ENCODE measurements at regions not wholly inside any gene's neighbourhood (a gene's known extent, or its start where the extent isn't known, plus 50 kb on each side); places are given as distances from the start of the nearest gene placed in this dataset.
"Not testable (repeated sequence)": the region's sequence is repeated elsewhere in the genome, so short reads cannot be mapped to it uniquely, and the experiment has no call there.

GRCh38 chr3:170651260-170651845 is 65.5 kb upstream of the SLC7A14 start:
- DNase-seq (ENCODE audit: low spot score), result no peak

DNA sequence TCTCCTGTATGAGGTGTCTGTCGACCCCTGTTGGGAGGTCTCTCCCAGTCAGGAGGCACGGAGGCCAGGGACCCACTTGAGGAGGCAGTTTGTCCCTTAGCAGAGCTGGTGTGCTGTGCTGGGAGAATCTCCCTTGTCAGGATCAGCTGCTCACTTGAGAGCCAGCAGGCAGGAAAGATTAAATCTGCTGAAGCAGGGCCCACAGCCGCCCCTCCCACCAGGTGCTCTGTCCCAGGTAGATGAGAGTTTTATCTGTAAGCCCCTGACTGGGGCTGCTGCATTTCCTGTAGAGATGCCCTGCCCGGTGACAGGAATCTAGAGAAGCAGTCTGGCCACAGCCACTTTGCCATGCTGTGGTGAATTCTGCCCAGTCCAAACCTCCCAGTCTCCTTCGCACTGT is 64.7 kb upstream of the SLC7A14 start:
- DNase-seq (ENCODE audit: low spot score), result not testable (repeated sequence)

DNA sequence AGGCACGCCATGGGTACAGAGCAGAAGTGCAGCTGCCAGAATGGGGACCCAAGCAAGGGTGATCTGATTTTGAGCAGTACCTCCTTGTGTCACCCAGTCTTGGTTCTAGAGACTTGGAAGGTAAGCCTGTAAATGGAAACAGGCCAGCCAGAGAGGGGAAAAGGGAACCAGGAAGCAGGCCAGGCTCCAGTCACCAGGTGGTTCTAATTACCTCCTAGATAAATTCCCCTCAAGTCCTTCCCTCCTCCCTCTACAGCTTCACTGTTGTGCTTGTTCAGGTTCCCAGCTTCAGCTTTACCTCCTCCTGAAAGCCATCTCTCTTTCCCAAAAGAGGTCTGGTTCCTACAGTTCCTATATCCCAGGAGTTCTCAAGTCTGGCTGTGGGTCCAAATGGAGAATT is 58.8 kb upstream of the SLC7A14 start:
- DNase-seq (ENCODE audit: low spot score), result no peak

DNA sequence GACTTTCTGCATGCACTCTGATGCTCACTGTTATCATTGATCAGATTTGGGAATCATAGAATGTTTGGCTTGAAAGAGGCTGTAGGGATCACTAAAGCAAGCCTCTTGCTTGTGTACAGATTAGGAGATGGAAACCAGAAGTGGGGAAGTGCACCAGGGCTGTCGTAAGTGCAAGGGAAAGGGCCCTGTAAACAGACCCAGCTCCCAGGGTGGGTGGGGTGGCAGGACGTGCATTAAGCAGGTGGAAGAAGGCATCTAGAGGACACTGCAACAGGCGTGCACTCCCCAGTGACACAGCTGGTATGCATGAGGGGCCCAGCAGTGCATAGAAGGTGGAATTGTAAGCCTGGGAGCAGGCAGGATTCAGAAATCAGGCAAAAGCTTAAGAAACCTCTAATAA is 58.0 kb upstream of the SLC7A14 start:
- no peak for DNase-seq (ENCODE audit: low spot score)

DNA sequence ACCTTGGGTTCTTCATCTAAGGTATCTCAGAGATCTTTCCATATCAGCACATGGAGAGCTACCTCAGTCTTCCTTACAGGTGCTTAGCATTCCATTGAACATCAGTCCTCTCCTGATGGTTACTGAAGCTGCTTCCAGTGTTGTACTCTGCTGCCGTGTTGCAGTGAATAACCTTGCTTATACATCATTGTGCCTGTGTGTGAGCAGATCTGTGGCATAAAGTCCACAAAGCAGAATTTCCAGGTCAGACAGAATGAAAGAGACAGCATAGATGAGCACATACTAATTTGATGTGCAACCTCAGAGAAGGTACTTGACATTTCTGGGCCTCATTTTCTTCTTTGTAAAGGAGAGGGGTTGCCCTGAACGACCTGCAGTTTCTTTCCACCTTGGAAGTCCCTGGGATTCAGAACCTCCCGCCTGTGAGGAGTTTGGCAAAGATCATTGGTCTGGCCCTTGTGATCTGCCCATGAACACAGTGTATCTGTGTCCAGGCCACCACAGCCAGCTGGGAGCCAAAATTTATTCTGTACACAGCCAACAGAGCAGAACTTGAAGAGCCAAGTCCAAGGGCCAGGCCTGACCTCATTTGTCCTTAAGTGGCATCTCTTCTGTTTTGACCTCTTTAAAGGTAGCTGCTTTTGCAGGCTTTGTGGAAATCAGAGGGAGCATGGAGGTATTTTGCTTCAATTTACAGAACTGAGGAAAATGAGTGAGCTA is 57.2 kb upstream of the SLC7A14 start:
- no peak for DNase-seq (ENCODE audit: low spot score)

GRCh38 chr3:170641510-170642236 is 55.8 kb upstream of the SLC7A14 start:
- no peak for DNase-seq (ENCODE audit: low spot score)

DNA sequence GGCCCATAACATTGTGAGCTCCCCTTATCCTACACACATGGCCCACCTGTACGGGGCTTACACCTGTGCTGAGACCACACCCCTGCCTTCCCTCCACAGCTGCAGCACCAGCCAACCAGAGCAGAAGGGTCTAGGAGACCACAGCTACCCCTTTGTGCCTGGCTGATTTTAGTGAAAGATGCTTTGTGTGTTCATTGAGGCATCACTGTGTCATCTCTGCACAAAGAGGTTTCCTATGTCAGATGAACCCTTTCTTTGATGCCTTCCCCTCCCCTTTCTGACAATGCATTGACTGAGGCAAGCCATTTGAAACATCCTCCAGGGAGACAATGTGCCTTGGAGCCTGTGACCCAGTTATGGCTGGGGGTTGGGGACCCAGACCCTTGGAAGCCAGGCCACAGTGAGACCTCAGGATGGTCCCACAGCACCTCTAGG is 54.9 kb upstream of the SLC7A14 start:
- DNase-seq (ENCODE audit: low spot score), result no peak

DNA sequence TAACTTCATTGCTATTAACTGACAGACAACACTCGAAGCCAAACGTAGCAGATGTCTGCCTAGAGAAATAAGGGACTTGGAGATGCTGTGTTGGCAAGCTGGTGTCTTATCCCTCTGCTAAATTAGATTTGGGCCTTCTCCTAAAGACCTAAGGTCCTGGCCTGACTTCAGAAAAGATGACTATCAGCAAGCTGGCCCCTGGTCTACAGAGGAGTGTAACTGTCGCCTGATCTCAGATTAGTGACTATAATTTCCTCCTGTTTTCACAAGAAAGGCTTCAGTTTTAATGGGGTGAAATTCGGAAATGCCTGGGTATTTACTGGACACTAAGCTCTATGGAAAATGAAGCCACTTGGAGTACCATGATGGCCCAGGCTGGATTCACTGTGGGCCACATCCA is 53.1 kb upstream of the SLC7A14 start:
- no peak for DNase-seq (ENCODE audit: low spot score)

DNA sequence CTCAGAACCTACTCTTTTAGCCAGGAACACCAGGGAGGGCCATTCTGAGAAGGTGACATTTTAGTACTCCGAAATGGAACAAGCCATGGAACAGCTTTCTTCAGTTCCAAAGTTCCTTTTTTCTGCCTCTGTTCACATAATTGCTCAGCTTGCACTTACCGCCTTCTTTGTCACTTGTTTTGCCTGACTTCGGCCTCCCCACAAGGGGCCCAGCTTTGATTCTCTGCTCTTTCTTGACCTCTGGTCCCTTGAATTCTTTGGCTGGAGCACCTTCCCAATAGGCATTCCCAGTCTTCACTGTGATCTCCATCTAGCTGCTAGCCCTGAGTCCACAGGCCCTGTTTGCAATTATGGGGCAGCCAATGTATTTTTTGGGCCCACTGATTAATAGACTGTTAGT is 51.4 kb upstream of the SLC7A14 start:
- DNase-seq (ENCODE audit: low spot score), result no peak

DNA sequence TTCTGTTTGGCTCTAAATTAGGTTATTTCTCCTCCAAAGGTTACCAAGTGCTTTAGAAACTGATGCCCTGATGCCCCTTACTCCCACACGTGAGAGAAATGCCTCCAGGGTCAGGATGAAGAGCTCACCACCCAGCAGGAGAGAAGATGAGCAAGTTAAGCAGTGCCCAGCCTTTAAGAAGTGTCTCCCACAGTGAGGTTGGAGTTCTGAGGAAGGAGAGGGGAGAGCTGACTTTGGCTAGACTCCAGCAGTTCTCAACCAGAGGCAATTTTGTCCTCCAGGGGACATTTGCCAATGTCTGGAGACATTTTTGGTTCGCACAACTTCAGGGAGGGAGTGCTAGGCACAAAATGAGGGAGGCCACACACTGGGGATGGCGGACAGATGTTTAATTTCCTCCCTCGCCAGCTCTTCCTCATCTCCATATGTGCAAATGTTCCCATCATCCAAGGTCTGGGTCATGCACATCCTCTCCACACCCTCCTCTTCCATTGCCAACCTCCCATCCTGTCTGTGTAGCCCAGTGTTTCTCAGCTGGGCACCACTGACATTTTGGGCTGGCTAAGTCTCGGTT is 50.6 kb upstream of the SLC7A14 start:
- DNase-seq (ENCODE audit: low spot score), result no peak
